ENCODE measurements at regions not wholly inside any gene's neighbourhood (a gene's known extent, or its start where the extent isn't known, plus 50 kb on each side); places are given as distances from the start of the nearest gene placed in this dataset.

DNA sequence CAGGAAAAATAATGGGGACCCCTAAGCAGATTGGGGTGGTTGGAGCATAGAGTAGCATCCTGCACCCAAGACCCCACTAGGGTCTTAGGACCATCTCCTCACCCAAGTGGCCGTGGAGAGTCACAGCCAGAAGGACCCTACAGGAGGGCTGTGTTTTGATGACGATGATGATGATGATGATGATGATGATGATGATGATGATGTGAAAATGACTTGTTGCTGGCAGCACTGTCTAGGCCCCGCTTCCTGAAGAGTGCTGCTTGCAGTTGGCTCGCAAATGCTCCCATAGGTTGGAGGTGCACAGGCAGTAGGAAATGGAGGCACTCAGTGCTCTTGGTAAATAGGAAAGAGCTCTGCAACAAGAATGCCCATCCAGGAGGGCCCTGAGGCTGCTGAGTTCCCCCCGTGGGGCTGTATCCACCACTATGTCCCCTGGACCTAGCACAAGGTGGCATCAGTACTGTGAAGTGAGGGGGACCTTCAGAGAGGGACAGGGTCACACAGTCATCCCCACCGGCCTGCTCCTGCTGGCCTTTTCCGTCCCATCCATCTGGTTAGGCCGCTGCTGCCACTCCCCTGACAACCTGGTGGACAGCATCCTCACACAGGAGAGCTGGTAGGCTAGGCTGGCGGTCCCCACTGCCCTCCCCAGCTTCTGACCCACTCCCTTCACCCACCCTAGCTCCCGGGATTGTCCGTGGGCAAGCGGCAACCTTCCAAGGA, 139.6 kb downstream of the FOXD2 start:
- Mint-ChIP-seq H3K36me3 (no peaks in the 10 kb centered on the region), H3K4me1 (ENCODE audit: low read depth in 2 of 2) (no peaks in the 10 kb centered on the region), H3K4me3 (no peak overlapping the region)

DNA sequence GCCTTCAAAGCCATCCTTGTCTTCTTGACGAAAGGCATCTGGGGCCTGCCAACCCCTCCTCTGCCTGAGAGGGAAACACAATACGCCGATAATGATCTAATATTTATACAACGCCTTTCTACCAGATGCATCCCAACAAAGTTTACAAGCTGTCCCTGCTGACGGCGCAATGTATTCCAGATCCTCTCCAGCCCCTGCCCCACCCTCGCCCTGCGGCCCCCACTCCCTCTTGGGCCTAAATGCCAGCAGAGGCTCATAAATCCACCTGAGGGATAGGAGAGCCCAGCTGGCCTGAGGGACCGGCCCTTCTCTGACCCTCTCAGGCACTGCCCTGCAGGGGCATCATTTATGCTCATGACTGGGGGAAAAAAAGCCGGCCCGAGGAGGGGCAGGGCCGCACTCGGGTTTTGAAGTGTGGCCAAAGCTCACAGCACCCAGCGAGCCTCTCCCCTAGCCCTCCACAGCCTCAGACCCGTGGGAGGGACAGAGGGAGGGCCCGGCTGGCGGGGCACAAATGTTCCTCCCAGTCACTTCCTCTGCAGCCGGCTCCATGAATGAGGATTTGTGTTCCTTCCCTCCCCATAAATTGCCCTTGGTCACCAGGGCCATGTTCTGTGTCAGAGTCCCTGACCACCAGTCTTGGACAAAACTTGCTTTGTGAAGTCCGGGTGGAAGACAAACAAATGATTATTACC, 140.3 kb downstream of the FOXD2 start:
- no peaks in the 10 kb centered on the region for H3K9me3 Mint-ChIP-seq
- no peak overlapping the region for H3K4me3 Mint-ChIP-seq
- H3K4me1 Mint-ChIP-seq (ENCODE audit: low read depth in 2 of 2): no peaks in the 10 kb centered on the region
- no peaks in the 10 kb centered on the region for H3K36me3 Mint-ChIP-seq
- peaks cover 7 to 10% of the 10 kb centered on the region in 2 donors for H3K27me3 Mint-ChIP-seq
- ATAC-seq (no peak), DNase-seq (ENCODE audit: low spot score) (no peak)
- H3K27ac Mint-ChIP-seq: no peak overlapping the region

More for the DNA sequence above, 139.6 kb downstream of the FOXD2 start:
- ATAC-seq (no peak), DNase-seq (ENCODE audit: low spot score) (no peak)
- Mint-ChIP-seq H3K27ac (no peak overlapping the region), H3K9me3 (no peaks in the 10 kb centered on the region), H3K27me3 (peaks cover 7 to 10% of the 10 kb centered on the region in 2 donors)

DNA sequence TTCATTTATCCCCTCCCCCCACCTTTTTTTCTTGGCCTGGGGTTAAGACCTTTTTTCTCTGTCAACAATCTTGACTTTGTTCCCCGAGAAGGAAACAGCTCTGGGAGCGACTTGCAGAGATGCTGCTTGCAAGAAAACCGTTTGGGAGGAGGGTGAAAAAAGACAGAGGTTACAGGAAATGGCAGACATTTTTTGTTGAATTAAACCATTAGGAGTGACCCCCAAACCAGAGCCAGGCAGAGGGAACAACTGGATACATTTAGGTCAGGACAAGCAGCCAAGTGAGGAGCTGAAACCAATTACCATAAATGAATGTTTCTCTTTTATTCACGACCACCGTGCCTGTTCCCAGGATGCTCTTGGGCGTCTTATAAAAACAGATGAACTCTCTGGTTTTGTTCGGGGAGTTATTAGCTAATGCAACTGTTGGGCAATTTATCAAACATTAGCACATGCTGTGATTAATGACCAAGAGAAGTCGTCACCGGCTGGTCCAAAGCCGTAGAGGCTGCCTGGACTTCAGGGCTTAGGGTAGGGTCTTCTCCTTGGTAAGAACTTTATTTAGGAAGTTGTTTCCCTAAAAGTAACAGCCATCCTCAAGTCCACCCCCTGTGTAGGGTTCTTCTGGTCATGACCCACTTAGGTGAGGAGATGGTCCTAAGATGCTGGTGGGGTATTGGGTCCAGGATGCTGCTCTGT, 141.0 kb downstream of the FOXD2 start:
- no peaks in the 10 kb centered on the region for H3K9me3 Mint-ChIP-seq
- ATAC-seq: no peak
- no peak overlapping the region for H3K4me3 Mint-ChIP-seq
- H3K36me3 Mint-ChIP-seq: no peaks in the 10 kb centered on the region
- H3K4me1 Mint-ChIP-seq (ENCODE audit: low read depth in 2 of 2): peaks cover 0 to 3% of the 10 kb centered on the region in 2 donors
- DNase-seq (ENCODE audit: low spot score): no peak
- H3K27me3 Mint-ChIP-seq: peaks cover 4 to 13% of the 10 kb centered on the region in 2 donors
- H3K27ac Mint-ChIP-seq: no peak overlapping the region

DNA sequence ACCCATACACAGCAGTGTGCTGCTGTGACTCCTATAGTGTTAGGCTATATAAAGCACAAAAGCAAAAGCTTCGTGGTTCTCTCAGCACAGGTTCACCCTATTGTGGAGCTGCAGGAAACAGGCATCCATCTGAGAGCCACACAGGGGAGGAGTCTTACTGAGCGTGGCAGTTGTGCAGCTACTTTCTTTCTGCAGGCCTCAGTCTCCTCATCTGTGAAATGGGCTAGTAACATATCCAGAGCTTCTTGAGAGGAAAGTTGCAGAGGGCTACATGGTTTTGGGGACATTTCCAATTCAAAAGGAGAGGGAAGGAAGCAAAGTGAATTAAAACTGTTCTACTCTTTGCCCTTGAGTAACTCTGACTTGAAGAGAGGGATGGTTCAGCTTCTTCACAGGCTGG, 142.0 kb downstream of the FOXD2 start:
- ATAC-seq: no peak
- Mint-ChIP-seq H3K27ac (no peak overlapping the region), H3K27me3 (peaks cover 6 to 20% of the 10 kb centered on the region in 2 donors), H3K4me3 (no peak overlapping the region), H3K9me3 (no peaks in the 10 kb centered on the region), H3K4me1 (ENCODE audit: low read depth in 2 of 2) (peaks cover 0 to 3% of the 10 kb centered on the region in 2 donors), H3K36me3 (no peaks in the 10 kb centered on the region)
- DNase-seq (ENCODE audit: low spot score): no peak

- no peaks in the 10 kb centered on the region for H3K9me3 Mint-ChIP-seq
- H3K36me3 Mint-ChIP-seq: no peaks in the 10 kb centered on the region
- H3K4me3 Mint-ChIP-seq: no peak overlapping the region
- no peak overlapping the region for H3K27ac Mint-ChIP-seq
- peaks cover 0 to 3% of the 10 kb centered on the region in 2 donors for H3K4me1 Mint-ChIP-seq (ENCODE audit: low read depth in 2 of 2)
- H3K27me3 Mint-ChIP-seq: peaks cover 8 to 27% of the 10 kb centered on the region in 2 donors
- DNase-seq (ENCODE audit: low spot score): no peak
- no peak for ATAC-seq
Measured at GRCh38 chr1:47580451-47580995, 142.7 kb downstream of the FOXD2 start.

DNA sequence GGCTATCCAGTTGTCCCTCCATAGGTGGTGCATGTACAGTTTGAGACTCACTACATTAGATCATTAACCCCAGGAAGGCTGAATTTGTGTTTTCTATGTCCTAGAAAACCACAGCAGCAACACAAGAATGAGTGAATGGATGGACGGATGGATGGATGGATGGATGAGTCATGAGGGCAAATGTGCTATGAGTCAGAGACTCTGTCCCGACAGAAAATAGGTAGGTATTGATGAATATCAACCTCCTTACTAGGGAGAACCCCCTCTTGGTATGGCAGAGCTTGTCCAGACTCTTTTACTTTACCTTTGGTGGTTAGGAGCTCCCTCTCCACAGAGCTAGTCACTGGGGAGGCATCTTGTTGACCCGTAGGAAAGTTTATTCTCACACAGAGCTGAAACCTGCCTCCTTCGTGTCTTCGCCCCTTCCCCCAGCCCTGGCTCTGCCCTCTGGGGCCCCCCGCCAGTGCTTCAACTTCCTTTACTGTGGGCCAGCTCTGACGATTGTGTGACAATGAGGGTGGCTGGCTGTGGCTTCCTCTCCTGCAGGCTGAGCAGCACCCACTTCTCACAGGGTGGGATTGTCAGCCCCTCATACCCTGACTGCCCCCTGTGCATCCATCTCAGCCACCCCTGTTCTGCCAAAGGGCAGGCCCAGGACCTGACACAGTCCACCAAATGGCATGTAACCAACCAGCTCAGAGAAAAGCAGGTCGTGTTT, 145.2 kb downstream of the FOXD2 start:
- ATAC-seq: peak in 1 of 2 donors; percentile 62
- Mint-ChIP-seq H3K27ac (no peak overlapping the region), H3K9me3 (no peaks in the 10 kb centered on the region), H3K4me1 (ENCODE audit: low read depth in 2 of 2) (peaks cover 0 to 3% of the 10 kb centered on the region in 2 donors), H3K36me3 (no peaks in the 10 kb centered on the region), H3K4me3 (no peak overlapping the region), H3K27me3 (peaks cover 5 to 21% of the 10 kb centered on the region in 2 donors)
- DNase-seq (ENCODE audit: low spot score): no peak

- no peak overlapping the region for H3K4me3 Mint-ChIP-seq
- peaks cover 5 to 21% of the 10 kb centered on the region in 2 donors for H3K27me3 Mint-ChIP-seq
- DNase-seq (ENCODE audit: low spot score): no peak
Measured at GRCh38 chr1:47584249-47584648, 146.4 kb downstream of the FOXD2 start.

DNA sequence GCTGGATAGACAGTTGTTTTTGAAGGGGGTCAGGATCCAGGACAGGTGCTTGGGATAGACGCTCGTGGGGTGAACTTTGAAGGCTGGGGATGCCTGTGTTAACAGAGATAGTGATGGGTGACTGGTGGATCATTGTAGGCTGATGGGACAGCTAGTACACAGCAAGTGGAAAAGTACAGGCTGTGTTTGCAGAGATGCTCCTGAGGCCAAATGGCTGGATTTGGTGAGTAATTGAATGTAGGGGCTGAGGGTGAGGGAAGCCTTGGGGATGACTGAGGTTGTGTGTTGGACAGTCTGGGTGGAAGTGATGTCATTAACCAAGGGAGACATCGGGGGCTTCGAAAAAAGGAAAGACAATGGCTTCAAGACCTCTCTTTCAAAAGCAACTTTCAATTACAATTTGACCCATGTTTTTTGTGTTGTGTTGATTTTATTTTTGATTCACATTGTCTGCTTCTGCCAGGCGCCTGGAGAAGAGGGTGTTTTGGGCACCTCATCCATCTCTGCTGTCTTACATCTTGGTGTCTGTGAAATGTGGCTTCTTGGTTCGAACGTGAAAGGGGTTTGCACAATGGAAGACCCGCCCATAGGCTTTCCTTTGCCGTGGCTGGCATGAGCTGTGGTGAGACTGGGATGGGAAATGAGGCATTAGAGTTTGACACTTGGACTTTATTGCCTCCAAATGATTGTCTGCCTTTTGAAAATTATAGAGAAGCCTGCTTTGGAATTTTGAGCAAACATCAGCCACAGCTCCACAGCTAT, 147.5 kb downstream of the FOXD2 start:
- Mint-ChIP-seq H3K9me3 (no peaks in the 10 kb centered on the region), H3K4me3 (no peak overlapping the region), H3K27me3 (peaks cover 5 to 21% of the 10 kb centered on the region in 2 donors), H3K27ac (no peak overlapping the region), H3K4me1 (ENCODE audit: low read depth in 2 of 2) (peaks cover 0 to 3% of the 10 kb centered on the region in 2 donors), H3K36me3 (no peaks in the 10 kb centered on the region)
- DNase-seq (ENCODE audit: low spot score) (no peak), ATAC-seq (no peak)

More at GRCh38 chr1:47584249-47584648, 146.4 kb downstream of the FOXD2 start:
- Mint-ChIP-seq H3K9me3 (no peaks in the 10 kb centered on the region), H3K36me3 (no peaks in the 10 kb centered on the region), H3K27ac (no peak overlapping the region), H3K4me1 (ENCODE audit: low read depth in 2 of 2) (peaks cover 0 to 3% of the 10 kb centered on the region in 2 donors)
- ATAC-seq: no peak

DNA sequence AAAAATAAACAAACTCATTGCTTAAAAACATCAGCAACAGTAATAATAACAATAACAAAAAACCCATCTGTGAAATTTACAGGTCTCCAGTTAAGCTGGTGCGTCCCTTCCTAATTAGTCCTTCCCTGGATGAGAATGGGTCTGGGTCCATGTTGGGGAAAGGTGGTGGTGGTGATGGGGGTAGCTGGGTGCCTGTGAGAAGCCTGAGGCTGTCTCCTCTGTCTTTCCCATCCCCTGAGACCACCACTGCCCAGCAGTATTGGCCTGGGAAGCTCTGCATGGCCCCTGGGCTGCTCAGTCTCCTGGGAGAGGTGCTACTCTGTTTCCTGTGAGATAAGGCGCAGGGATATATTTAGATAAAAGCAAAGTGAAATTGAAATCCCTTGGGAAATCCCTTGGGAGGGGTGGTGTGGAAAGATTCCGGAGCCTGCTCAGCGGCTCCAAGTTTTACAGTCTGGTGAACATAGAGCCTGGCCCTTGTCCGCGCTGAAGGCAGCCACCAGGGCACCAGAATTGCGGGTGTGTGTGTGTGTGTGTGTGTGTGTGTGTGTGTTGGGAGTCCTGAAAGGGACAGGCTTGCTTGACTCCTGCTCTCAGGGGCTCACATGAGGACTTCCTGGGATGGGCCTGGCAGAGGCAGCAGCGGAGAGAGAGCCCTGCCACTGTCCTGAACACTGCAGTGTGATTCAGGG, 150.2 kb downstream of the FOXD2 start:
- H3K36me3 Mint-ChIP-seq: no peaks in the 10 kb centered on the region
- ATAC-seq (no peak), DNase-seq (ENCODE audit: low spot score) (no peak)
- H3K4me3 Mint-ChIP-seq: no peak overlapping the region
- no peak overlapping the region for H3K27ac Mint-ChIP-seq
- H3K9me3 Mint-ChIP-seq: no peaks in the 10 kb centered on the region
- H3K27me3 Mint-ChIP-seq: peaks cover 7 to 21% of the 10 kb centered on the region in 2 donors
- H3K4me1 Mint-ChIP-seq (ENCODE audit: low read depth in 2 of 2): peaks cover 0 to 3% of the 10 kb centered on the region in 2 donors

DNA sequence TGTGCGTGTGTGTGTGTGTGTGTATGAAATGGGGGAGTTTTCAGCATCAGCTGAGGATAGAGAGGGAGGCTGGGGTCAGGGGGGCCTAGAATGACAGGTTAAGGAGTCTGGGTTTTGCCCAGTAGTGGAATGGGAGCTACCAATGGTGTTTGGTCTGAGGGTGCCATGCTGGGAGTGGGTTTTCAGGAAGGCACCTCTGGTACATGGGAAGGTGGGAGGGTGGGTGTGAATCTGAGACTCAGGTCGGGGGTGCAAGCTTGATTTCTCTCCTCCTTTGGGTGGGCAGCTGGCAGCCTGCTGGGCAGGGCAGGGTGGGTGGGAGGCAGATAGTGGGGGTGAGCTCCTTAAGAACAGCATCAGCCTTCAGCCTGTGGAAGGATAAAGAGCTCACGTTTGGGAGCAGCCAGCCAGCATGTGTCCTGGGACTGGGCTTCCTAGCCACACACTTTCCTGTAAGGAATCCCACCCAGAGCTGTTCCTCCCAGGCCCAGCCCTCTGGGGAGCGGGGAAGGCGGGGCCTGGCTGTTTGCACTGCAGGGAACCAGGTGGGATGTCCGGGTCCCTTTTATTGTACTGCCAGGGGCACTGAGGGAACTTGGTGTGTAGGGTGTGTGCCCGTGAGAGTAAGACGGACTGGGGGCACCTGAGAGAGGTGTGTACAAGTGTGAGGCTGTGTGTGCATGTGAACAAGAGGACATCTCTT, 152.8 kb downstream of the FOXD2 start:
- H3K27me3 Mint-ChIP-seq: peaks cover 5 to 10% of the 10 kb centered on the region in 2 donors
- H3K36me3 Mint-ChIP-seq: no peaks in the 10 kb centered on the region
- ATAC-seq (no peak), DNase-seq (ENCODE audit: low spot score) (no peak)
- H3K4me1 Mint-ChIP-seq (ENCODE audit: low read depth in 2 of 2): no peaks in the 10 kb centered on the region
- H3K4me3 Mint-ChIP-seq: no peak overlapping the region
- H3K9me3 Mint-ChIP-seq: no peaks in the 10 kb centered on the region
- H3K27ac Mint-ChIP-seq: no peak overlapping the region

DNA sequence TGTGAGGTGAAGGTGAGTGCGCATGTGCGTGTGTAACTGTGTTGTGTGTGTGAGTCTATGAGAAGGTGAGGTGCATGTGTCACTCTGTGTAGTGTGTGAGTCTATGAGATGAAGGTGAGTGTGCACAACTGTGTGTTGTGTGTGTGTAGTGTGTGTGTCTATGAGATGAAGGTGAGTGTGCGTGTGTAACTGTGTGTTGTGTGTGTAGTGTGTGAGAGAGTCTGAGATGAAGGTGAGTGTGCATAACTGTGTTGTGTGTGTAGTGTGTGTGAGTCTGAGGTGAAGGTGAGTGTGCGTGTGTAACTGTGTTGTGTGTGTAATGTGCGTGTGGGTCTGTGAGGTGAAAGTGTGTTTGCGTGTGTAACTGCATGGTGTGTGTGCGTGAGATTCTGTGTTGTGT, 154.0 kb downstream of the FOXD2 start:
- no peaks in the 10 kb centered on the region for H3K36me3 Mint-ChIP-seq
- no peak overlapping the region for H3K4me3 Mint-ChIP-seq
- ATAC-seq (no peak), DNase-seq (ENCODE audit: low spot score) (no peak)
- no peak overlapping the region for H3K27ac Mint-ChIP-seq
- no peaks in the 10 kb centered on the region for H3K4me1 Mint-ChIP-seq (ENCODE audit: low read depth in 2 of 2)
- peaks cover 5 to 8% of the 10 kb centered on the region in 2 donors for H3K27me3 Mint-ChIP-seq
- H3K9me3 Mint-ChIP-seq: no peaks in the 10 kb centered on the region
